BE2C (cell line): ENCODE measurements at regions not wholly inside any gene's neighbourhood (a gene's known extent, or its start where the extent isn't known, plus 50 kb on each side); places are given as distances from the start of the nearest gene placed in this dataset.

ENCODE experiments used
- DNase-seq: peaks from one replicate; pipeline ENCODE4 v3.0.0-alpha.2; 2020
- H3K27me3 ChIP-seq: fragments of 250-450 bp; sonication (Bioruptor Pico); 2 replicates; pipeline ENCODE4 v1.5.1; 2020; ENCODE audit warnings: mild to moderate bottlenecking
- H3K36me3 ChIP-seq: fragments of 250-450 bp; sonication (Bioruptor Pico); 2 replicates; pipeline ENCODE4 v1.5.1; 2020; ENCODE audit warnings: mild to moderate bottlenecking
- H3K4me1 ChIP-seq: fragments of 250-450 bp; sonication (Bioruptor Pico); 2 replicates; pipeline ENCODE4 v1.5.1; 2020
- H3K4me3 ChIP-seq: 2 replicates; pipeline ENCODE4 v1.5.1; 2011; ENCODE audit warnings: low read depth, low read length
- H3K9me3 ChIP-seq: fragments of 250-450 bp; sonication (Bioruptor Pico); 2 replicates; pipeline ENCODE4 v1.5.1; 2020
- TF ChIP-seq, protein P1 (sequence below): IDR thresholded peaks from 2 replicates; pipeline ENCODE4 v1.5.1; 2012; ENCODE audit warnings: mild to moderate bottlenecking, low read depth, low read length

DNA sequence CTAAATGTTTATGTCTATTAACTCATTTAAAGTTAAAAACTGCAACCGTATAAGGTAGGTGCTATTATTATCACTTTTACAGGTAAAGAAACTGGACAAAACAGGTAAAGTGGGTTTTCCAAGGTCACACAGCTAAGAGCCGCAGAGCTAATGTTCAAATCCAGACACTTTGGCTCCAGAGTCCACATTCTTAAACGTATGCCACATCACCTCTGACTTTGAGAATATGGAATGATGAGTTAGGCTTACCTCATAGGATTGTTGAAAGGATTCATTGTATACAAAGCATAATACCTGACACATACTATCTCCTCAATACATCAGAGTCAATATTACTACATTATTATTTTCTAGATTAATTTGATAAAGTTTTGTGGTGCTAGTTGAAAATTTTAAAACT, 240.9 kb upstream of the STT3B start:
- TF ChIP-seq, protein P1, sequence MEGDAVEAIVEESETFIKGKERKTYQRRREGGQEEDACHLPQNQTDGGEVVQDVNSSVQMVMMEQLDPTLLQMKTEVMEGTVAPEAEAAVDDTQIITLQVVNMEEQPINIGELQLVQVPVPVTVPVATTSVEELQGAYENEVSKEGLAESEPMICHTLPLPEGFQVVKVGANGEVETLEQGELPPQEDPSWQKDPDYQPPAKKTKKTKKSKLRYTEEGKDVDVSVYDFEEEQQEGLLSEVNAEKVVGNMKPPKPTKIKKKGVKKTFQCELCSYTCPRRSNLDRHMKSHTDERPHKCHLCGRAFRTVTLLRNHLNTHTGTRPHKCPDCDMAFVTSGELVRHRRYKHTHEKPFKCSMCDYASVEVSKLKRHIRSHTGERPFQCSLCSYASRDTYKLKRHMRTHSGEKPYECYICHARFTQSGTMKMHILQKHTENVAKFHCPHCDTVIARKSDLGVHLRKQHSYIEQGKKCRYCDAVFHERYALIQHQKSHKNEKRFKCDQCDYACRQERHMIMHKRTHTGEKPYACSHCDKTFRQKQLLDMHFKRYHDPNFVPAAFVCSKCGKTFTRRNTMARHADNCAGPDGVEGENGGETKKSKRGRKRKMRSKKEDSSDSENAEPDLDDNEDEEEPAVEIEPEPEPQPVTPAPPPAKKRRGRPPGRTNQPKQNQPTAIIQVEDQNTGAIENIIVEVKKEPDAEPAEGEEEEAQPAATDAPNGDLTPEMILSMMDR, result no peak
- Histone ChIP-seq H3K4me1 (no peaks in the 10 kb centered on the region), H3K27me3 (no peaks in the 10 kb centered on the region), H3K4me3 (no peak overlapping the region), H3K36me3 (no peaks in the 10 kb centered on the region), H3K9me3 (no peaks in the 10 kb centered on the region)
- DNase-seq, result no peak

DNA sequence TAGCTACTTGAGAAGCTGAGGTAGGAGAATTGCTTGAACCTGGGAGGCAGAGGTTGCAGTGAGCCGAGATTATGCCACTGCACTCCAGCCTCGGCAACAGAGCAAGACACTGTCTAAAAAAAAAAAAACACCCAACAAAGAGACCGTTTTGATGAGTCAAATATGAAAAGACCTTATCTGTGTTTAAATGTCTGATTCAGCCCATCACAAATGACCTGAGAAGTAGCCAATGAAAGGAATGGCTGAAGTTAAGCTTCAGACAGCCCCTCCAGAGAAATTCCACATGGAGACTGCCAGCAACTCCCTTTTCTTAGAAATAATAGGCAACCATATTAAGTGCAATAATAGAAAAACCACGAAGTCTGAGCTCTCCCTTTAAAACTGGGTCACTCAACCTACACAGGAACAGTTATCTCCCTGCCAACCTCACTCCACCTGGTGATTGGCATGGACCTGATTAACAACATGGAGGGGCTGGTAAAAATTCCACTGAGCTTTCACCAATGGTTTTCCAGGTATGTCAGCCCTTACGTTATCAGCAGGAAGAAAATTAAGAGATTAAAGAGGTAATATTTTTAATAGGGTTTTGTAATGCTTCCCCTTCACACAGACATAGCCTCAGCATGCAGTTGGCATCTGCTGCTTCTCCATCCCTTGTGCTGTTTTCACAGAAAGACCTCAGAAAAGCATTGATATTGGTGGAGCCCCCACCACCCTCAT, 238.1 kb upstream of the STT3B start:
- TF ChIP-seq, protein P1, result no peak
- no peaks in the 10 kb centered on the region for H3K9me3 ChIP-seq
- H3K4me1 ChIP-seq, result no peaks in the 10 kb centered on the region
- H3K36me3 ChIP-seq, result no peaks in the 10 kb centered on the region
- no peak for DNase-seq
- no peak overlapping the region for H3K4me3 ChIP-seq
- H3K27me3 ChIP-seq, result no peaks in the 10 kb centered on the region

DNA sequence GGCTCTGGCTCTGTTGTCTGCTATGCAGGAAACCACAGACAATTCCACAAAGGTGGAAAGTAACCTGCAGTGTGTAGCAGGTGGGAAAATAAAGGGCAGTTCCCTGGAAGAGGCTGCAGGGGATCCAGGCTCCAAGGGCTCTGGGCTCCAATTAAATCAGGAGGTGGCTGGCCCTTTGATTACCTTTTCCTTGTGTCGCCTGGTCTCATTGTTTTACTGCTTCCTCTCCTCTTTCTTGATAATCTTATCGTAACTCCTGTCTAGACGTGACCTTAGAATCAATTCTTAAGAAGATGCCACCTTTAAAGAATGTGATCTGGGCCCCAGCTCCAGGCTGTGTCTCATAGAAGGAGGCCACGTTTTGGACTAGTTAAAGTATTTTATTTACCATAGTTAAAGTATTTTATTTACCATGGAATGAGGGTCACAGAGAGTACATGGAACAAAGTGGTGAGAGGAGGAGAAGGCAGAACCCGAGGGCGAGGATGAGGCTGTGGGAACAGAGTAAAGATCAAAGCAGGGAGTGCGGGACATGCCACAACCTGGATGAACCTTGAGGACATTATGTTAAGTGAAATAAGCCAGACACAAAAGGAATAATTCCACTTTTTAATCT, 237.5 kb upstream of the STT3B start:
- no peaks in the 10 kb centered on the region for H3K27me3 ChIP-seq
- TF ChIP-seq, protein P1, result no peak
- H3K4me3 ChIP-seq, result no peak overlapping the region
- no peaks in the 10 kb centered on the region for H3K9me3 ChIP-seq
- H3K4me1 ChIP-seq, result no peaks in the 10 kb centered on the region
- DNase-seq, result no peak
- H3K36me3 ChIP-seq, result no peaks in the 10 kb centered on the region

DNA sequence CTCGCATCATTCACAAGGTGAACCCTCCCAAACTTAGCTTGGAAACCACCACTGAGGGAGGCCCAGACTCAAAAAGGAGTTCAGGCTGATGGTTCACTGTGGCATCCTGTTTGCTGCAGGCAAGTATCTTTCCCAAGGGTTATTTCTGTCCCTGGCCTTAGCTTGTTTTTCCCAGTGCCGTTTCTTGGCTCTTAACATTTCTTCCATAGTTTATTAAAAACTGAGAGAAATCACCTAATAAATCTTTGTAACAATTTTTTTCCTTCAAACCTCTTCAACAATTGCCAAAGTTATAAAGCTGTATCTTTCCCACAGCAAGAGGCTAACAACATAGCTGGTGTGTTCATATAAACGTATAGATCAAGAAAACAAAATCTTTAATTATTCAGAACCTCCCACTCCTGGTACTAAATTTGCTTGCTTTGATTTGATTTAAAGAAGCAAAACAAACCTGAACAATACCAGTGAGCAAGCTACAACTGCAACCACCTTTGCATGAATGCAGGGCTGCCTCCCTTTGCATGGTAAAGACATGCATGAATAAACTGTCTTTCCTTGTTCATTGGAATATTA, 234.9 kb upstream of the STT3B start:
- TF ChIP-seq, protein P1, result no peak
- no peak for DNase-seq
- H3K4me3 ChIP-seq, result no peak overlapping the region
- H3K36me3 ChIP-seq, result no peaks in the 10 kb centered on the region
- no peaks in the 10 kb centered on the region for H3K9me3 ChIP-seq
- no peaks in the 10 kb centered on the region for H3K27me3 ChIP-seq
- H3K4me1 ChIP-seq, result no peaks in the 10 kb centered on the region

DNA sequence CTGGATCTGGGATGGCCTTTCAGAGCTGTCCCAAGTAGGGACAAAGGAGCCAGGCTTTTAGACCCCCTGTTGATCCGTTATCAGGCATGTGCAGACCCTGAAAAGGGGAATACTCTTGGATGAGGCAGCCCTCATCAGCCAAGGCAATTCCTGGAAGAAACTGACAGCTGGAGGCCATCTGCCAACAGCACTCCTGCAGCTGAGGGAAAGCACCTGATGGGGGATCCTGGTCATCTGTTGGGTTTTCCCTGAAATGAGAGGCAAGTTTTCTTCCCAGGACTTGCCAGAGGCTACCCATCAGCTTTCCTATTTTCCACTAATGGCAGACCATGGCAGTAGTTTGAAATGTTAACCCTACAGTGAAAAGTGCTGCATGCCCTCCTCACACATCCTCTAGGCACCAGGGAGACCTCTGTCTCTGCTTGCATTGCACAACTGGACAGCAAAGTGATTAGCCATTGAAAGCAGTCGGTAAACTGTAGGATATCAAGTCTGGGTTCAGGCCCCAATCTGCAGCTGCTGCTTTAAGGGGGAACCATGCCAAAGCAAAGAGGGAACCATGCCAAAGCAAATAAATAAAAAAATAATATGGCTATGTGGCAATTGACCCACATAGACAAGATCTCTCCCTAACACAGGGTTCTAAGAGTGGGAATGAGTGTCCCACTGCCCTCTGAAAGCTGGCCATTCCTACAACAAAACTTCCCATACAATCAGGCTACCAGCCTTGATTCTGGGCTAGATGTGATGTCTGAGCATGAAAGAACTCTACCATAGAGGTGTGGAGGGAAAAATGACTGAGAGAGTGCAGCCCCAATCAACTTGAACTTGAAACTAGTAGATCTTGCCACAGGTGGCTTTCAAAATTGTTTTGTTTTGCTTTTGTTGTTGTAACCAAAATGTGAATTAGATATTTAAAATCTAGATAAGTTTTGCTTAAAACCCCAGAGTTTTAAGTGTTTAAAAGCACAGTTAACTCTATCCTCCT, 232.0 kb upstream of the STT3B start:
- DNase-seq, result no peak
- H3K9me3 ChIP-seq, result no peaks in the 10 kb centered on the region
- no peak overlapping the region for H3K4me3 ChIP-seq
- no peaks in the 10 kb centered on the region for H3K4me1 ChIP-seq
- TF ChIP-seq, protein P1, result no peak
- H3K36me3 ChIP-seq, result no peaks in the 10 kb centered on the region
- H3K27me3 ChIP-seq, result no peaks in the 10 kb centered on the region
